ENCODE measurements at regions not wholly inside any gene's neighbourhood (a gene's known extent, or its start where the extent isn't known, plus 50 kb on each side); places are given as distances from the start of the nearest gene placed in this dataset.
"Not testable (repeated sequence)": the region's sequence is repeated elsewhere in the genome, so short reads cannot be mapped to it uniquely, and the experiment has no call there.

DNA sequence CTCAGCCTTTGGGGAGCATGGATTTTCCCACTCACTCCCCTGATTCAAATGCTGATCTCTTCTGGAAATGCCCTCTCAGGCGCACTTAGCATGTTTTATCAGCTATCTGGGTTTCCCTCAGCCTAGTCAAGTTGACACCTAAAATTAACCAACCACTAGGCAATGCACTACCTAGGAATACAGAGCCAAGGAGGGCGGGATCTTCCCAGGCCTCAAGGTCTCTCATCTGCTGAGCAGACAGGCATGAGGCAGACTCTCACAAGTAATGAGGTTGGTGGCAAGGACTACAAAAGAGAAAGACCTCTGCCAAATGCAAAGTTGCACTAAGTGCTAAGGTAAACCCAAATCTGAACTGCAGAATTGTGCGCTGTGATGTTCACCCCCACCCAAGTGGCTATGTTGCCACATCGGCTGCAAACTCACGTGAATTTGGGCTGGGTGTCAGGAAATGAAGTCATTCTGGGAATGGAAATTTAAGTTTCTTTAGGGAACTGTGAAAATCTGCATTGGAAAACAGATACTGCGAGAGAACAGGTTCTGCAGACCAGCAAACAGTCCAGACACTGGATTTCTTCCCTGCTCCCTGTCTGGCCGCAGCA lies 332.9 kb downstream of the CACNA1B start:
- TF ChIP-seq, protein P1, sequence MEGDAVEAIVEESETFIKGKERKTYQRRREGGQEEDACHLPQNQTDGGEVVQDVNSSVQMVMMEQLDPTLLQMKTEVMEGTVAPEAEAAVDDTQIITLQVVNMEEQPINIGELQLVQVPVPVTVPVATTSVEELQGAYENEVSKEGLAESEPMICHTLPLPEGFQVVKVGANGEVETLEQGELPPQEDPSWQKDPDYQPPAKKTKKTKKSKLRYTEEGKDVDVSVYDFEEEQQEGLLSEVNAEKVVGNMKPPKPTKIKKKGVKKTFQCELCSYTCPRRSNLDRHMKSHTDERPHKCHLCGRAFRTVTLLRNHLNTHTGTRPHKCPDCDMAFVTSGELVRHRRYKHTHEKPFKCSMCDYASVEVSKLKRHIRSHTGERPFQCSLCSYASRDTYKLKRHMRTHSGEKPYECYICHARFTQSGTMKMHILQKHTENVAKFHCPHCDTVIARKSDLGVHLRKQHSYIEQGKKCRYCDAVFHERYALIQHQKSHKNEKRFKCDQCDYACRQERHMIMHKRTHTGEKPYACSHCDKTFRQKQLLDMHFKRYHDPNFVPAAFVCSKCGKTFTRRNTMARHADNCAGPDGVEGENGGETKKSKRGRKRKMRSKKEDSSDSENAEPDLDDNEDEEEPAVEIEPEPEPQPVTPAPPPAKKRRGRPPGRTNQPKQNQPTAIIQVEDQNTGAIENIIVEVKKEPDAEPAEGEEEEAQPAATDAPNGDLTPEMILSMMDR (IDR thresholded peaks at IDR 0.05), result not testable (repeated sequence)
- TF ChIP-seq POLR2A (IDR thresholded peaks at IDR 0.05), result not testable (repeated sequence)

Measured in body of pancreas (tissue), 4 donors.